GM13976 (cell line): ENCODE measurements at regions not wholly inside any gene's neighbourhood (a gene's known extent, or its start where the extent isn't known, plus 50 kb on each side); places are given as distances from the start of the nearest gene placed in this dataset.

ENCODE experiments used
- DNase-seq: peaks from one replicate; pipeline ENCODE4 v3.0.0; 2012; ENCODE audit warnings: low spot score
- CTCF ChIP-seq: IDR thresholded peaks from 2 replicates; pipeline ENCODE4 v1.5.1; 2012; ENCODE audit warnings: borderline replicate concordance, mild to moderate bottlenecking; ENCODE audit not compliant: insufficient read depth; ENCODE audit errors: extremely low read depth, missing control alignments, control extremely low read depth
- in situ Hi-C: fragments of 300-500 bp; cut with MboI; formaldehyde crosslinking; loops from one replicate; pipeline ENCODE4 v1.12.0; 2022; ENCODE audit warnings: low sequenced_read_pairs, mixed read lengths, inconsistent platforms; ENCODE audit not compliant: unreplicated experiment

GRCh38 chr2:175624211-175624761 is 377.8 kb downstream of the LNPK start:
- in situ Hi-C loops = no loop called here

GRCh38 chr2:175621821-175622220 is 380.2 kb downstream of the LNPK start:
- no peak for TF ChIP-seq CTCF
- in situ Hi-C loops = no loop called here
- no peak for DNase-seq

More at GRCh38 chr2:175624211-175624761, 377.8 kb downstream of the LNPK start:
- no peak for DNase-seq
- TF ChIP-seq CTCF = no peak

DNA sequence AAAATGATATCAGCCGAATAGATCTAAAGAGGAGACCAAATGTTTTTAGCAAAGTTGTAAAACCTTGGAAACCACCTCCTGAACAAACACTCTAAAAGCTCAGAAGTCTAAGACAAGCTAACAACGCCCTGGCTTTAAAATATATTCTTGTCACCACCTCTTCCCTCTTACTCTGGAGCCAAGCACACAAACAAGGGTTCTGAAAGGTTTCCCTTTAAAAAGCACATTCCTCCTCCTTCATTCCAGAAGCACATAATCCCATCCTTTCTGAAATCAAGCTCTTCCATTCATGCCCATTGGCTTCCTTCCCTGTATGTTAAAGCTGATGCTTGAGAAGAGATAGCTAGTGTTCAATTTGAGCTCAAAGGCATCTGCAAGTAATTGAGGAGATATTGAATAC is 382.0 kb downstream of the LNPK start:
- in situ Hi-C loops = no loop called here
- no peak for TF ChIP-seq CTCF
- DNase-seq = no peak

- in situ Hi-C loops = no loop called here
- DNase-seq = no peak
These were observed 382.7 kb downstream of the LNPK start for GRCh38 chr2:175619179-175620045.

DNA sequence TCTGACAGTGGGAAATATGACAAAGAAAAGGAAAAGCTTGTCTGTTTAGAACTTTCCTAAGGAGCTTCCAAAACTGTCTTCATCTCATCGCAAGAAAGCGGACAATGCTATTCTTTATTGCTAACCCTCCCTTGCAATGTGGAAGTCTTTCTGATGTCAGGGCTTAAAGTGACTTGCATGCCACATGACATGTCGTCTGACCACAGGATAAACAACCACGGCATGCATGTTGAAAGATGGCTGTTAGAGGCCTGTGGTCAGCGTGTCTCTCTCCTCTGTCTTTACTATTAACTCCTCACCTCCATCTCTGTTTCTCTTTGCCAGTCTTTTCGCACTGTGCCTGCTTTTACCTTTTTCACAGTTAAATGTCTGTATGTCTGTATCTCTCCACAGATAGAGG is 389.8 kb downstream of the LNPK start:
- in situ Hi-C loops = no loop called here
- no peak for DNase-seq

More at GRCh38 chr2:175619179-175620045, 382.7 kb downstream of the LNPK start:
- no peak for TF ChIP-seq CTCF

More for the DNA sequence above, 389.8 kb downstream of the LNPK start:
- TF ChIP-seq CTCF = no peak
